ENCODE measurements at regions not wholly inside any gene's neighbourhood (a gene's known extent, or its start where the extent isn't known, plus 50 kb on each side); places are given as distances from the start of the nearest gene placed in this dataset.

DNA sequence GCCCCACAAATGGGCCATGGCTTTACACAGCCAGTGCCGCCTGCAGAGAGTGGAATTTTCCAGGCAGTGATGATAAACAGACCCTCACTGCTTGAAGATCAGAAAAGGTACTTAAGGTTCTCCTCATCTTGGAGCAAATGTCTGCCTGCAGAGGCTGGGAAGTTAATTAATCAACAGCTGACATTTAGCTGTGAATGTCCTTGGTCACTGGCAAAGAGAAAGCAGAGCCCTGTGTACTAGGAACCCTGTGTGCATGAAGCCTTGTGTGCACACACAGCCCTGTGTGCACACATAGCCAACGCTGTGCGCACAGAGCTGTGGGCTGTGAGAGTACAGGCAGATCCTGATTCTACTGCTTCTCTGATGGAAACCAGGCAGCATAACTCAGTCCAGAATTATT, 291.6 kb upstream of the MKI67 start:
- no peak for DNase-seq (ENCODE audit: low read depth in 2 of 3, low spot score in 2 of 3)

GRCh38 chr10:128418819-128419218, 292.6 kb upstream of the MKI67 start:
- DNase-seq (ENCODE audit: low read depth in 2 of 3, low spot score in 2 of 3): no peak

DNA sequence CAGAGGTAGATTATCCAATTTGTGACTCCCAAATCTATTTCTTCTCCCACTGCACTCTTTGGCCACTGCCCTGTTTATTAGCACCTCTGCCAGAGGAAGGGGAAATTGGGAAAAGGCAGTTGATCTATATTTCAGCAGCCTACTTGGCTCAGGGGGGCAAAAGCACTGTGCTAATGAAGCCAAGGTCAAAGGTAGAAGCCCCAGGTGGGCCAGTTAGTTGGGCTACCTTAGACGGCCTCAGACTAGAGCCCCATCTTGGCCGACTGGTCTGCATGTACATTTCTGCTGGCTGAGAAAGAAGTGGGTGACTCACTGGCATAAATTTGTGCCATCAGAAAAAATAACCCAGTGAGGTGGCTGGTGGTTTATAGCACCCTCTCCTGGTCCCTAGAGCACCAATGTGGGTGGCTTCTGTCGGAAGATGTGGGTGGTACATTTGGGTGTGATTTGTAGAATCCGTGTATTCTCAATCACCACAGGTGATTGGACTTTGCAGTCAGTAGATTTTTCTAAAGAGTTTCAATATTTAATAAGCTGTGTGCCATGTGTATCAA, 293.3 kb upstream of the MKI67 start:
- peak in 1 of 3 donors; percentile 2 for DNase-seq (ENCODE audit: low read depth in 2 of 3, low spot score in 2 of 3)

GRCh38 chr10:128420623-128421022, 294.4 kb upstream of the MKI67 start:
- DNase-seq (ENCODE audit: low read depth in 2 of 3, low spot score in 2 of 3): no peak

GRCh38 chr10:128421371-128422160, 295.3 kb upstream of the MKI67 start:
- DNase-seq (ENCODE audit: low read depth in 2 of 3, low spot score in 2 of 3): no peak

DNA sequence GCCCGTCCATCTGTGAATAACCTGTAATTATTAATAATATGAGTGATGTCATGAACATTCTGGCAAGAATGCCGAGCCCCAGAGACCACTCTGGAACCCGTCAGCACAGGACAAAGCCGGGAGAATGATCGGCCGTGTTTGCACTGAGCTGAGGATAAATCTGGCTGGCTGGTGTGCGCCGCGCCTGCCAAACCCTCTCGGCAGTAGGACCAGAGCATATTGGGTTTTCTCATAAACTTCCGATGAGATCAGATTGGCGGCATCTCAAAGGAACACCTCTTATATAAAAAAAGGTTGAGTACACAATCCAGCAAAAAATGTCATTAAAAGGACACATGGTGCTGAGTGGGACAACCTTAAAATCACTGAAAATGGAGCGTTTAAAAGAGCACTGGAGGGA, 296.0 kb upstream of the MKI67 start:
- no peak for DNase-seq (ENCODE audit: low read depth in 2 of 3, low spot score in 2 of 3)

DNA sequence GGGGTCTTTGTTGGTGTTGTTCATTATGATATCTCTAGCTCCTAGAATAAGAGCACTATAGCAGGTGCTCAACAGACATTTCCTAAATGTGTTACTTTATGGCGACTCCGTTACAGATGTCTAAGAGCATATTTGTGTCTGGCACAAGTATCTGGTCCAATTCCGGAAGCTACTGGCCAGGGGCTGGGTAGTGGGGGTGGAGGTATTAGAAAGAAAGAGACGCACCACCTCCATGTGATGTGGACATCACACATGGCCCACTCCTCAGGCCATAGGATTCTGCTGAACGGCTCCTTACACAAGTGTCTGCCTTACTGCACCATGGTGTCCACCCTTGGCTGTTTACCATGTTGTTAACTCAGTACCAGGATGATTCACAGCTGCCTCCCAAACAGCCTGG, 296.8 kb upstream of the MKI67 start:
- DNase-seq (ENCODE audit: low read depth in 2 of 3, low spot score in 2 of 3): no peak

DNA sequence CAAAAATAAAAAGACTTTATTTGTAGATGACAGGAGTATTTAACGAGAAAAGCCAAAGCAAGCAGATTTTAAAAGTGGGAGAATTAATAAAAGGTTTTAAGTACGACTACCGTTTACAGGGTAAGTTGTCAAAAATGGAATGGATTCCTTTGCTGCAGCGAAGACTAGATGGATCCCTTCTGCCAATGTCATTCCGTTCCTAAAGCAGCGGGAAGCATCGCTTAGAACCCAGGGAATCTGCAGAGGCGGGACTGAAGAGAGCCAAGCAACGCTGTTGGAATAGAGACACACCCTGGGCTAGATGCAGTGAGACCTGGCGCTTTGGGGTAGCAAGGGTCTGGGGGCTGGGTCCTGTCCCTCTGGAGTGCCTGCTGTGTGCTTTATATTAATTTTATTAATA, 303.1 kb upstream of the MKI67 start:
- no peak for DNase-seq (ENCODE audit: low read depth in 2 of 3, low spot score in 2 of 3)

DNA sequence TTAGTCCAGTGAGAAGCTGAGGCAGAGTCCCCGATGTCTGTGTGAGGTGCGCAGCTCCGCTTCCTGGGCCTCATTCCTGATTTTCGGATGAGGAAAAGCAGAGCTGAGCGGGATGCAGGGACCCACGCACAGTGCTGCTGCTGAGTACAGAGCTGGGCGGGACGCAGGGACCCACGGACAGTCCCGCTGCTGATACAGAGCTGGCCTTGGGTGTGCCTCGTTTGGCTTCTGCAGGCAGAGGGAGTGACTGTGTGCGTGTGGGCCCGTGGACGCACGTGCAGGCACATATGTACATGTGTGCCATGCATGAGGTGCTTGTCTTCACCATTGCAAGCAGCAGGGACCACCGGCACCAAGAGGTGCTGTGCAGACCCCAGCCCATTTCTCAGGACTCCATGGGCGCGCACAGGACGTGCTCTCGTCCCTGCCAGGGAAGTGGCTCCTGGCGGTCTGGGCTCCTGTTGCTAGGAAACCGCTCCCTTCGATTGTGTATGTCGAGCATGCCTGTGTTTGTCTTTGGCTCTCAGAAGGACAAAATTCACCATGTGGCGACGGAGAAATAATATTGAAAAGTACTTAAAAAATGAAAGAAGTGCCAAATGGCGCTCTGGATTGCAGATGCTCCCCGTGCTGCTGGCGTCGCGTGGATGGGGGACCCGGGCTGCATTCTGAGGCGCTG, 303.8 kb upstream of the MKI67 start:
- no peak for DNase-seq (ENCODE audit: low read depth in 2 of 3, low spot score in 2 of 3)

DNA sequence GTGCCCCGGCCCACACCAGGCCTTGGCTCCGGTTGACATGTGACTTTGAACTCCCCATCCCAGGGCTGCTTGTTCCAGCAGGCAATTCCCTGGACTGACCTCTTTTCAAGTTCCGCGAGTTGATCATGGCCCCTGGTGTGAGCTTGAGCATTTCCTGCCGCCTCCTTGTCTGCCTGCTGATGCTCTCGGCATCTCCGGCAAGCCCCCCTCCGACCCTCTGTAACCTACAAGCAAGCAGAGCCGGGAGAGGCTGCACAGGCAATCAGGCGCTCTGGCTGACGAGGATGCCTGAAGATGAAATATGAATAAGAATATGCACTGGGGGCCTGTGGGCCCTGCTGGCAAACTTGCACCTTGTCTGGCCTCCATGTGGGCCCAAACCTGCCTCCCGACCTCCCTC, 304.9 kb upstream of the MKI67 start:
- no peak for DNase-seq (ENCODE audit: low read depth in 2 of 3, low spot score in 2 of 3)

DNA sequence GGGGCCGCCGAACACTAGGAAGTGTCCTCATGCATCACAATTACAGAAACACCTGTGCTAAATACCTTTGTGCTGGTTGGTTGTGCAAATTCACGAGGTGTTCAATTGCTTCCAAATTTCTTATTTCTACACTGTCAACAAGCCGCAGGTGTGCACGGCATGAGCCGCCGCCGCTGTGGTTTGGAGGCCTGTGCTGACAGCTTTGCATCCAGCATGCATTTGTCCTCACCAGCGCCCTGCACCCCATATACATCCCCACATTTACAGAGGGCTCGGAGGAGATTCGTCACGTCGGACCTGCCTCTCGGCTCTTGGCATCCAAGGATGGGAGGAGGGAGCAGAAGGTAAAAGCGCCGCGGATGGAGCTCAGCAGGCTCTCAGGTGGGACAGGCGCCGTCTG, 305.3 kb upstream of the MKI67 start:
- DNase-seq (ENCODE audit: low read depth in 2 of 3, low spot score in 2 of 3): no peak

DNA sequence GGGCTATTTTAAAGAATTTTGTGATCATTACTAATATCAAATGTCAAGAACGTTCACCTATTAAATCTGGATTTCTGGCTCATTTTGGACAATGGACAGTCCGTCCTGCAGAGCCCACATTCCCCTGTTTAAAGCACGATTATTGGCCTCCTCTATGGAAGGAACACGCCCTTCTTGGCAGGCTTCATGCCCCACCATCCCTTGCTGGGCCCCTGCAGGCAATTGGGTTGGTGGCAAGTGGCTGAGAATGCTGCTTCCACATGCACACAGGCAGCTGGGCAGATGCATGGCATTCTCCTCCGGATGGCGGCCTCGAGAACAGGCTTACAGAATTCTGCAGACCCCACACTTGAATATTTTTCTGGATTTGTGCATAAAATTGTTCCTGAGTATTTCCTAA, 305.8 kb upstream of the MKI67 start:
- no peak for DNase-seq (ENCODE audit: low read depth in 2 of 3, low spot score in 2 of 3)

- DNase-seq (ENCODE audit: low read depth in 2 of 3, low spot score in 2 of 3): no peak
Measured at GRCh38 chr10:128432423-128432822, 306.2 kb upstream of the MKI67 start.

DNA sequence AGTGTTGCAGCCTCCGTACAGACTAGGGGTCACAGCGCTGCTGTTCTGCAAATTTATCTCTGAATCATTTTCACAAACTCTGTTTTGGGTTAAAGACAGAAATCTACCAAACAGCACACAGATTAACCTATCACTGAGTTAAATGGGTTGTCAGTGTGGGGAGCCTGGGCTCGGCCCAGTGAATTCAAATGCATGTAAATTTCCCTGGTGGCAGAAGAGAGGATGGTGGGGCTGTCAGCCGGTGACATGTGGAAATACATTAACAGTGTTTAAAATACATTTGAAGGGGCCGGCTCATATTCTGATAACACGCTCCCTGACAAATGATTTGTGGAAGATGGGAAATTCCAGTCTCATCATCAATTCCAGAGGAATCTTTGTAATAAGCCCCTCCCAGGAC, 309.6 kb upstream of the MKI67 start:
- DNase-seq (ENCODE audit: low read depth in 2 of 3, low spot score in 2 of 3): no peak

GRCh38 chr10:128437786-128438345, 311.6 kb upstream of the MKI67 start:
- no peak for DNase-seq (ENCODE audit: low read depth in 2 of 3, low spot score in 2 of 3)

GRCh38 chr10:128438417-128439063, 312.3 kb upstream of the MKI67 start:
- DNase-seq (ENCODE audit: low read depth in 2 of 3, low spot score in 2 of 3): no peak

GRCh38 chr10:128440513-128441160, 314.4 kb upstream of the MKI67 start:
- no peak for DNase-seq (ENCODE audit: low read depth in 2 of 3, low spot score in 2 of 3)

DNA sequence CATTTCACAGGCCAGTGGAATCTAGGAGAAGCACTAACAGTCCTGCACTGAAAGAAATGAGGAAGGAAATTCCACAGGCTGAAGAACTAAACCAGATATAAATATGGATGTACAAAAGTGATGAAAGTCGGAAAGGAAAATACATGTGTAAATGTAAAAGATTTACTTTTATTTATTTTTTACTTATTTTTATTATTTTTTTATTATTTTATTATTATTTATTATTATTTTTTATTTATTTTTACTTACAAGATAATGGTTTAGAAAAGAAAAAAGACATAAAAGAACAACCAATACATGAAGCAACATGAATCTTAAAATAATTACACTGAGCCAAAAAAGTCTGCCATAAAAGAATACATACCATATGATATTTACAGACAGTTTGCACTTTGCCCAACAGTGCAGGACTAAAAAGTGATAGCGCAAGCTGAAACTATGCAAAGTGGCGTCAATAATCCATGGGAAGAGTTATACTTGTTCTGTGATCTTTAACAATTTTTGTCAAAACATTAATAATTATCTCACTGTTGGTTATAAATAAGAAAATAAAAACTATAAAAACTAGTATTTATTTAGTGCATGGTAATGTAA, 317.8 kb upstream of the MKI67 start:
- DNase-seq (ENCODE audit: low read depth in 2 of 3, low spot score in 2 of 3): no peak

- no peak for DNase-seq (ENCODE audit: low read depth in 2 of 3, low spot score in 2 of 3)
Measured at GRCh38 chr10:128448796-128449195, 322.6 kb upstream of the MKI67 start.

DNA sequence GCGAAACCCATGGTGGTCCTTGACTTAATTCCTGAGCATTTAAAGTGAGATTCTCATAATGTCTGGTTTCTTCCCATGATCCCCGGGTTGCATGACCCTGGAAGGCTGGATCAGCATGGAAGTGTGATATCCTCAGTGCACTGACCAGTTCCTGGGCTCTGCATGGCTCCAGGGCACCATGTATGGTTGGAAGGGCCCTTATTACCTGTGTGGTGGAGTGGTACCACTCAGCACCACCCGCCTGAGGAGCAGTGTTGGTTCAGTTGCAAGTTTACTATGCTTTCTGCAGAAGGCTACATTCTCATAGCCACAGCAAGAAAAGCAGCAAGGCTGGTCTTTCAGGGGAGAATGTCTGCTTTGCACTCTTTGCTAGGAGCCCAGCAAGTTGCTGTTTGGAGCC, 325.7 kb upstream of the MKI67 start:
- DNase-seq (ENCODE audit: low read depth in 2 of 3, low spot score in 2 of 3): no peak
